ENCODE measurements at regions not wholly inside any gene's neighbourhood (a gene's known extent, or its start where the extent isn't known, plus 50 kb on each side); places are given as distances from the start of the nearest gene placed in this dataset.

GRCh38 chr5:17829456-17829855 is 195.2 kb downstream of the TAF11L14 start:
- Histone ChIP-seq H3K9ac (ENCODE audit: insufficient read depth in 1 of 2, low read depth in 2 of 2, low read length in 2 of 2) (no peak overlapping the region), H3K9me1 (ENCODE audit: control insufficient read depth, insufficient read depth, low read length) (no peaks in the 10 kb centered on the region), H3K9me3 (replicated peaks; ENCODE audit: control insufficient read depth, insufficient read depth, low read depth, low read length) (no peaks in the 10 kb centered on the region), H3K36me3 (ENCODE audit: control insufficient read depth, insufficient read depth, low read length) (no peaks in the 10 kb centered on the region), H3K79me2 (ENCODE audit: control insufficient read depth, insufficient read depth, low read length) (no peaks in the 10 kb centered on the region), H2AFZ (ENCODE audit: low read depth, low read length) (no peak overlapping the region), H3K27me3 (ENCODE audit: control insufficient read depth in 2 of 2, insufficient read depth in 2 of 2, low read length in 2 of 2) (no peaks in the 10 kb centered on the region), H3K4me2 (ENCODE audit: insufficient read depth, low read length) (no peak overlapping the region), H4K20me1 (replicated peaks; ENCODE audit: control insufficient read depth, insufficient read depth, low read length) (no peaks in the 10 kb centered on the region), H3K4me1 (replicated peaks in 1 of 2; ENCODE audit: control insufficient read depth in 2 of 2, insufficient read depth in 2 of 2, low read length in 2 of 2) (no peaks in the 10 kb centered on the region), H3K4me3 (no peak overlapping the region), H3K27ac (ENCODE audit: extremely low read depth, low read depth, low read length) (no peak overlapping the region)
- DNase-seq (ENCODE audit: extremely low read depth in 1 of 4, low spot score in 3 of 4): no peak
- ChIA-PET CTCF (ENCODE audit: low intra/inter-chr PET ratio) (no interaction called here), POLR2A (no interaction called here)
- intact Hi-C loops (cut with micrococcal nuclease) (no loop called here), in situ Hi-C loops (cut with MboI) (no loop called here)
- ATAC-seq: no peak
- BruUV-seq (replicated peaks): no TSS peak
- TF ChIP-seq ELF2 (CRISPR knock-in tag; IDR thresholded peaks at IDR 0.05) (no peak), ZBTB1 (CRISPR knock-in tag; IDR thresholded peaks at IDR 0.05; ENCODE audit: borderline replicate concordance, low read depth) (no peak), CBFB (CRISPR knock-in tag; IDR thresholded peaks at IDR 0.05) (no peak), ZNF778 (CRISPR knock-in tag; IDR thresholded peaks at IDR 0.05) (no peak), HDAC8 (tag; IDR thresholded peaks at IDR 0.05) (no peak), ZNF354B (CRISPR knock-in tag; IDR thresholded peaks at IDR 0.05) (no peak), MCM7 (IDR thresholded peaks at IDR 0.05) (no peak), NCOR1 (IDR thresholded peaks at IDR 0.05) (no peak), RAD21 (CRISPR knock-in tag; conservative IDR thresholded peaks at IDR 0.05 in 1 of 2, IDR thresholded peaks at IDR 0.05 in 1 of 2) (no peak), ATF7 (IDR thresholded peaks at IDR 0.05) (no peak), ZNF740 (CRISPR knock-in tag; IDR thresholded peaks at IDR 0.05) (no peak), ZNF740 (tag; IDR thresholded peaks at IDR 0.05) (no peak)
- TF ChIP-seq, protein P1, sequence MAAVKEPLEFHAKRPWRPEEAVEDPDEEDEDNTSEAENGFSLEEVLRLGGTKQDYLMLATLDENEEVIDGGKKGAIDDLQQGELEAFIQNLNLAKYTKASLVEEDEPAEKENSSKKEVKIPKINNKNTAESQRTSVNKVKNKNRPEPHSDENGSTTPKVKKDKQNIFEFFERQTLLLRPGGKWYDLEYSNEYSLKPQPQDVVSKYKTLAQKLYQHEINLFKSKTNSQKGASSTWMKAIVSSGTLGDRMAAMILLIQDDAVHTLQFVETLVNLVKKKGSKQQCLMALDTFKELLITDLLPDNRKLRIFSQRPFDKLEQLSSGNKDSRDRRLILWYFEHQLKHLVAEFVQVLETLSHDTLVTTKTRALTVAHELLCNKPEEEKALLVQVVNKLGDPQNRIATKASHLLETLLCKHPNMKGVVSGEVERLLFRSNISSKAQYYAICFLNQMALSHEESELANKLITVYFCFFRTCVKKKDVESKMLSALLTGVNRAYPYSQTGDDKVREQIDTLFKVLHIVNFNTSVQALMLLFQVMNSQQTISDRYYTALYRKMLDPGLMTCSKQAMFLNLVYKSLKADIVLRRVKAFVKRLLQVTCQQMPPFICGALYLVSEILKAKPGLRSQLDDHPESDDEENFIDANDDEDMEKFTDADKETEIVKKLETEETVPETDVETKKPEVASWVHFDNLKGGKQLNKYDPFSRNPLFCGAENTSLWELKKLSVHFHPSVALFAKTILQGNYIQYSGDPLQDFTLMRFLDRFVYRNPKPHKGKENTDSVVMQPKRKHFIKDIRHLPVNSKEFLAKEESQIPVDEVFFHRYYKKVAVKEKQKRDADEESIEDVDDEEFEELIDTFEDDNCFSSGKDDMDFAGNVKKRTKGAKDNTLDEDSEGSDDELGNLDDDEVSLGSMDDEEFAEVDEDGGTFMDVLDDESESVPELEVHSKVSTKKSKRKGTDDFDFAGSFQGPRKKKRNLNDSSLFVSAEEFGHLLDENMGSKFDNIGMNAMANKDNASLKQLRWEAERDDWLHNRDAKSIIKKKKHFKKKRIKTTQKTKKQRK (IDR thresholded peaks at IDR 0.05; ENCODE audit: borderline replicate concordance, low read depth, low read length): no peak
- TF ChIP-seq, protein P2, sequence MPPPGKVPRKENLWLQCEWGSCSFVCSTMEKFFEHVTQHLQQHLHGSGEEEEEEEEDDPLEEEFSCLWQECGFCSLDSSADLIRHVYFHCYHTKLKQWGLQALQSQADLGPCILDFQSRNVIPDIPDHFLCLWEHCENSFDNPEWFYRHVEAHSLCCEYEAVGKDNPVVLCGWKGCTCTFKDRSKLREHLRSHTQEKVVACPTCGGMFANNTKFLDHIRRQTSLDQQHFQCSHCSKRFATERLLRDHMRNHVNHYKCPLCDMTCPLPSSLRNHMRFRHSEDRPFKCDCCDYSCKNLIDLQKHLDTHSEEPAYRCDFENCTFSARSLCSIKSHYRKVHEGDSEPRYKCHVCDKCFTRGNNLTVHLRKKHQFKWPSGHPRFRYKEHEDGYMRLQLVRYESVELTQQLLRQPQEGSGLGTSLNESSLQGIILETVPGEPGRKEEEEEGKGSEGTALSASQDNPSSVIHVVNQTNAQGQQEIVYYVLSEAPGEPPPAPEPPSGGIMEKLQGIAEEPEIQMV (tag; conservative IDR thresholded peaks at IDR 0.05; ENCODE audit: low read depth): no peak
- whole genome bisulfite sequencing (ENCODE audit: insufficient coverage, low coverage, missing lambda C conversion rate): 0% methylated on average over 2 of the region's 3 CpGs
- no peak for FAIRE-seq
